ENCODE measurements at regions not wholly inside any gene's neighbourhood (a gene's known extent, or its start where the extent isn't known, plus 50 kb on each side); places are given as distances from the start of the nearest gene placed in this dataset.

- TF ChIP-seq CTCF (IDR thresholded peaks at IDR 0.05) = no peak
- TF ChIP-seq POLR2A (IDR thresholded peaks at IDR 0.05) = no peak
Observed at GRCh38 chr13:44660050-44660449, 83.9 kb upstream of the TSC22D1 start.

All from testis (tissue), 2 donors.